Vagina (tissue), 2 donors: ENCODE measurements at regions not wholly inside any gene's neighbourhood (a gene's known extent, or its start where the extent isn't known, plus 50 kb on each side); places are given as distances from the start of the nearest gene placed in this dataset.

Experiments
- POLR2A ChIP-seq, 2 donors: fragments of 450-650 bp; IDR thresholded peaks; one replicate each; pipeline ENCODE4 v1.6.1; 2017; ENCODE audit warnings: antibody characterized with exemption in 2 of 2, mild to moderate bottlenecking in 2 of 2, moderate library complexity in 2 of 2
- POLR2AphosphoS5 ChIP-seq, 2 donors: sonication (generic); formaldehyde crosslinking; IDR thresholded peaks; one replicate each; pipeline ENCODE4 v1.9.0; 2017; ENCODE audit warnings: antibody characterized with exemption in 2 of 2, mild to moderate bottlenecking in 2 of 2, low read depth in 1 of 2; ENCODE audit not compliant: insufficient read depth in 1 of 2
- TF ChIP-seq, protein P1 (sequence below), 3 experiments: fragments of 450-650 bp in 2 of 3; fragments of 200-600 bp in 1 of 3; sonication (generic) in 1 of 3; IDR thresholded peaks; one replicate each; pipeline ENCODE4 v1.5.1; 2017 to 2019; ENCODE audit warnings: antibody characterized with exemption in 3 of 3, mild to moderate bottlenecking in 2 of 3, moderate library complexity in 2 of 3

DNA sequence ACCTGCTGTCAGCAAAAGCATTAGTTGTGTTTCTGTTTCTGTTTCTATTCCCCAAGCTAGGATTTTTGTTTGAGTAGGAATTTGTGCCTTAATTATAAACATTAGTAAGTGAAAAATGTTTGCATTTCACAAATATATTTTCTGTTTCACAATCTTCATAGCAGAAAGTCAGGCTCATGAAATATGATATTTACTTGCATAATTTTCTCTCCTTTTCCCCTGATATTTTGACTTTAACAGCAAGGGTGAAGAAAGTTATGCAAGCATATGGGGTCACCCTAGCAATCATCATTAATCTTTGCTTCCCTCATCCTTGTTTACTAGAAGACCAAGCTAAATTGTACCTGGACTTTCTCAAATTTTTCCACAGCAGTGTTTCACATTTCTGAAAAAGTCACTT lies 140.3 kb upstream of the SEMA6D start:
- TF ChIP-seq, protein P1, sequence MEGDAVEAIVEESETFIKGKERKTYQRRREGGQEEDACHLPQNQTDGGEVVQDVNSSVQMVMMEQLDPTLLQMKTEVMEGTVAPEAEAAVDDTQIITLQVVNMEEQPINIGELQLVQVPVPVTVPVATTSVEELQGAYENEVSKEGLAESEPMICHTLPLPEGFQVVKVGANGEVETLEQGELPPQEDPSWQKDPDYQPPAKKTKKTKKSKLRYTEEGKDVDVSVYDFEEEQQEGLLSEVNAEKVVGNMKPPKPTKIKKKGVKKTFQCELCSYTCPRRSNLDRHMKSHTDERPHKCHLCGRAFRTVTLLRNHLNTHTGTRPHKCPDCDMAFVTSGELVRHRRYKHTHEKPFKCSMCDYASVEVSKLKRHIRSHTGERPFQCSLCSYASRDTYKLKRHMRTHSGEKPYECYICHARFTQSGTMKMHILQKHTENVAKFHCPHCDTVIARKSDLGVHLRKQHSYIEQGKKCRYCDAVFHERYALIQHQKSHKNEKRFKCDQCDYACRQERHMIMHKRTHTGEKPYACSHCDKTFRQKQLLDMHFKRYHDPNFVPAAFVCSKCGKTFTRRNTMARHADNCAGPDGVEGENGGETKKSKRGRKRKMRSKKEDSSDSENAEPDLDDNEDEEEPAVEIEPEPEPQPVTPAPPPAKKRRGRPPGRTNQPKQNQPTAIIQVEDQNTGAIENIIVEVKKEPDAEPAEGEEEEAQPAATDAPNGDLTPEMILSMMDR (IDR thresholded peaks at IDR 0.05), result no peak
- TF ChIP-seq POLR2A (IDR thresholded peaks at IDR 0.05) (no peak), POLR2AphosphoS5 (IDR thresholded peaks at IDR 0.05; ENCODE audit: insufficient read depth in 1 of 2, low read depth in 1 of 2) (no peak)
